ENCODE measurements at regions not wholly inside any gene's neighbourhood (a gene's known extent, or its start where the extent isn't known, plus 50 kb on each side); places are given as distances from the start of the nearest gene placed in this dataset.

- DNase-seq: no peak
Observed at GRCh38 chr13:106007156-106007555, 528.3 kb downstream of the EFNB2 start.

DNA sequence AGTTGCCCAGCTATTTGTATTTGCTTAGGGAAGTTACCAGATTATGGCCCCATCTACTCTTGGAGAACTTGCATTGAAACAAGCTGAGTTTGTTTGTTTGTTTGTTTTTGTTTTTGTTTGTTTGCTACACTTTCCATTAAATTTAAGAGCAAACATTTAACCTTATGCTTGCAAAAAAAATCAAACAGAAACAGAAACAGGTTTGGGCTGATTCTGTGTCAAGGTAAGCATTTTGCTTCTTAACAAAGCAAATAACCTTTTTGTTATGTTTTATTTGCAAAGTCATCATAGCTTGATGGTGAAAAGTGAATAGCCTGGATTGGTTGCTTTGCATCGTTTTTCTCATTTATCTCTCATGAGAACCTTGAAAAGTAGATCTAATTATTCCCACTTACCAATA is 531.8 kb downstream of the EFNB2 start:
- DNase-seq: no peak

- no peak for DNase-seq
Observed at GRCh38 chr13:106001443-106001842, 534.0 kb downstream of the EFNB2 start.

- no peak for DNase-seq
Observed at GRCh38 chr13:105997581-105998550, 537.6 kb downstream of the EFNB2 start.

GRCh38 chr13:105996391-105997025 is 539.0 kb downstream of the EFNB2 start:
- no peak for DNase-seq

GRCh38 chr13:105994340-105994739 is 541.1 kb downstream of the EFNB2 start:
- DNase-seq: no peak

GRCh38 chr13:105991622-105992277 is 543.7 kb downstream of the EFNB2 start:
- no peak for DNase-seq

DNA sequence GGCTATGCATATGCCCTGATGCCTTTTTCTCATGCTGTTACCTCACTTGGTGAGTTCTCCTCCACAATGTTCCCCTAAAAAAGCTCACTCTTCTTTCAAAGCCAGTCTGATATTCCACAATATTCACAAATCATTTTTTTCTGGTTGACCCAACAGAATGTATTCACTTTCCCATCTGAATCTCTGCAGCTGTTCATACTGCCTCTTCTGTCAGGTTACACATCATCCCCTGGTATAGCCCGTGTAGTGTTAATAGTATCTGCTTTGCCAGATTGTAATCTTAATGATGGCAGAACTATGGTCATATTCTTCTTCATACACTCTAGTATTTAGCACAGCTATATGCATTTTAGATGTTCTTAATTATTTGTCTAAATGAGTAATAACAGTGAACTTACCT is 544.3 kb downstream of the EFNB2 start:
- no peak for DNase-seq

DNA sequence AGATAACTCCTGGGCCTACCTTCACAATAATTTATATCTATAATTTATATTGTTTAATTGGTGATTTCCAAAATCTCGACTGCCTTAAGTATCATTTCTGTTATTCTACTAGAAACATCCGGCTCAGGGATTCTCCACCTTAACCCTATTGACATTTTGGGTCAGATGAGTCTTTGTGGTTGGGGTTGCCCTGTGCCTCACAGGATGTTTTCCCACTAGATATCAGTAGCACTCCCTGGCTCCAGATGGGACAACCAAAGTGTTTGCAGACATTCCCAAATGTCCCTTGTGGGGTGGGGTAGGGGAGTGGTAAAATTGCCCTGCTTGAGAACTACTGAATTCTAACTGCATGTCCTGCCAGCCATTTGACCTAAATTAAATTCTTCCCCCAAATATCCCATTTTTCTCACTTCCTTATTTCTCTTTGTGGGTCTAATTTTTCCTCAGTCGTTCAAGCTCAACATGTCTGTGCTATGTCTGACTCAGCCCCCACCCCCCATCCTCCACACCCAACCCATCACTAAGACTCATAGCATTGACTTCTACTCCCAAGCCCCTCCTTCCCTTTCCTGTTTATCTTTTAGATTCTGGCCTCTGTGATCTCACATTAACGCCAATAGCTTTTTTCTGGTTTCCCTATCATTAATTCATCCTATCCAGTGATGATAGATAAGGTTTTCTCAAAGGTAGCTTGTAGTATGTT is 545.1 kb downstream of the EFNB2 start:
- DNase-seq: no peak

GRCh38 chr13:105984646-105985045 is 550.8 kb downstream of the EFNB2 start:
- DNase-seq: no peak

DNA sequence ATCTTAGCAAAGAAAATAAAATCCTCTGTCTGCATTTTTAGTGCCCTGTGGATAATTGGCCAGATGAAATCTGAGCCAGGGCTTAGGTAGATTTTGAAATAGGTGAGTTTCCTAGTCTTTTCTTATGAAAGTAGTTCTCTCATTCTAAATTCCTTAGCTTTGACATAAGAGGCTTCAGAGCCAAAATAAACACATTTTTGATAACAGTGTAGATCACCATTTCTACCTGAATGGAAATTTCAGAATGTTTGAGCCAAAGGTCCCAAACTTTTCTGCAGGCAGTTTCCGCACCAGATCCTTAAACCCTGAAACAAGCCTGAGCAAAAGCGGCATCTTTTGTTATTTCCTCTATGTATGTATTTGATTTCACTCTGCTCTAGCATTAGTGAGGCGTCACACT is 551.2 kb downstream of the EFNB2 start:
- DNase-seq: no peak

DNA sequence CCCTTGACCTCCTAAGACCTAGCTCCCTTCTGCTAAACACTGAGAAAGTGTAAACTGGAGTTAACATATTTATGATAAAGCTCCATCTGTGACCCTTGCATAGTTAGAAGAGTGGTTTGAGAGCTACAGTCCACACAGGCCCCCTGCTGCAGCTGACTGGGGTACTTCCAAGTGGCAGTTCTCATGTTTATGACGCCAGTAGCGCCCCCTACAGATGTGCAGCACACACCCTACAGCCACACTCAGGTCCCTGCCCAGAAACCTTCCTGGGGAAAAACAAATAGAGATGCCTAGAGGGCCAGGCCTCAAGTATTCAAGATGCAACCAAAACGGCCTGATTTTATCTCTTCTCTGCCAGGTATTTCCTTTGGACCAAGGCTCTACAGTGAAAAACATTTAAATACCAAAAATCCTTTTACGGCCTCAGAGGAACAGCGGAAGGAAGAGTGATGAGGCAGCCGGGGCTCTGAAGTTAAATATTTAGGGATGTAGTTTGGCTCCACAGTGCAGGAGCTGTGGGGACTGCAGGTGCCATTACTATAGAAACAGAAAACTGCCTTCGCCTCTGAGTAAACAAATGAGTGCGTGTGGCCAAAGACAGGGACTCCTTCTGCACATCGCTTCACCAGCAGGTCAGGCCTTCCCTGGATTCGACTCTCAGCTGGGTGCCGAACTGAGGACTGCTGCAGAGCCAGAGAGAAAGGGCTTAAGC is 553.1 kb downstream of the EFNB2 start:
- no peak for DNase-seq

GRCh38 chr13:105979131-105980011 is 556.1 kb downstream of the EFNB2 start:
- no peak for DNase-seq

- no peak for DNase-seq
Observed at GRCh38 chr13:105974380-105974779, 561.1 kb downstream of the EFNB2 start.

DNA sequence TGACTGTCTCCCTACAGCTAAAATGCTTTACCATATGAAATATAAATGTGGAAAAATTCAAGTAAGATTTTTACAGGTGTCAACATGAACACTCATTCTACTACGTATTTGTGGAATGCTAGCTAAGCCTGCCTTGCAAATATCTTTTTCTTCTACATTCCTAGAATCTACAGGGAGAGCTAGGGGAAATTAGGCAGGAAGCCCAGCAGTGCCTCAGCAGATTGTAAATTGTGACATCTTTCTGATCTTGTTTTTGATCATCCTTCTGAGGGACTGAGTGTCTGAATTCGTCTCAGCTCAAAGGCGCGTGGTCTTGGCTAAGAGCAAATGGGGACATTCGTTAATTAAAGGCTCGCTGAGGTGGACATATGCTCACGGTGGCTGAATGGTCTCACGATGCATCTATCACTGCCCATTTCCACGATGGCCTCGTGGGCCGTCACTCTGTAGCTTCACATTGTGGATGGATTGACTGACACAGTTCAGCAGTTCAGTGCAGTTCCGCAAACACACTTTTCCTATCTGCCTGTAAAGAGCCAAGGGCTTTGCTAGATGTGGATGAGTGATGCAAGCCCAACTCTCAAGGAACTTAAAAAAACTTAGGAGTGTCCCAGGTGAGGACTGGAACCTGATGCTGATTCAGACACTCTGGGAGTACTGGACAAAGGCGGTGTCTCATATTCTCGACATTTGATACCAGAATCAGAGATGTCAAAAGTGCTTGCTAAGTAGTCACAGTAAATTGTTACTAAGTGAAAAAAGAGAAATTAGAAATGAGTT is 562.5 kb downstream of the EFNB2 start:
- DNase-seq: no peak

GRCh38 chr13:105972306-105972721 is 563.1 kb downstream of the EFNB2 start:
- no peak for DNase-seq

- DNase-seq: no peak
Observed at GRCh38 chr13:105971738-105972137, 563.7 kb downstream of the EFNB2 start.

- no peak for DNase-seq
Observed at GRCh38 chr13:105971312-105971711, 564.1 kb downstream of the EFNB2 start.

- no peak for DNase-seq
Observed at GRCh38 chr13:105969761-105970160, 565.7 kb downstream of the EFNB2 start.

GRCh38 chr13:105965910-105966309 is 569.6 kb downstream of the EFNB2 start:
- no peak for DNase-seq

GRCh38 chr13:105962080-105962479 is 573.4 kb downstream of the EFNB2 start:
- no peak for DNase-seq
